SK-N-SH treated with all-trans-retinoic acid at 6 μM for 48 hours (cell line): ENCODE measurements at regions not wholly inside any gene's neighbourhood (a gene's known extent, or its start where the extent isn't known, plus 50 kb on each side); places are given as distances from the start of the nearest gene placed in this dataset.

Source experiments
- ESRRG ChIP-seq: fragments of 250-450 bp; sonication (Bioruptor Pico); IDR thresholded peaks from 2 replicates; pipeline ENCODE4 v1.6.1; 2021; ENCODE audit warnings: mild to moderate bottlenecking
- TF ChIP-seq, protein P1 (sequence below): fragments of 250-450 bp; sonication (Bioruptor Pico); IDR thresholded peaks from 2 replicates; pipeline ENCODE4 v1.5.1; 2021; ENCODE audit warnings: mild to moderate bottlenecking, moderate library complexity

DNA sequence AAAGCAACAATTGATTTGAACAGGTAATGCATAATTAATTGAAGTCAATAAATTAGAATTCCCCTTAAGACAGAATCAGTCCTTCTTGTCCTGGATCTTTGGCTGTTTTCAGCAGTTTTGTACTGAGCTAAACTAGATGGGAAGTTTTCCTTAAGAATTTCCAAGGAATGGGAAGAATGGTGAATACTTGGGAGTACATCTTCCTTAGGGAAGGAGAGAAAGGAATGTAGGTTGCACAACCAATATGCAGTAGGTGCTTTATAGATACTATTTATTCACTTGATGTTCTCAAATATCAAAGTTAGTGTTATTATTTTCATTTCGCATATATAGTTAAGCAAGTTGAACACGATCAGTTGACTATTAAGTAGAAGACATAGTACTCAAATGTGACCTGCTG, 183.5 kb upstream of the MAP1B start:
- TF ChIP-seq, protein P1, sequence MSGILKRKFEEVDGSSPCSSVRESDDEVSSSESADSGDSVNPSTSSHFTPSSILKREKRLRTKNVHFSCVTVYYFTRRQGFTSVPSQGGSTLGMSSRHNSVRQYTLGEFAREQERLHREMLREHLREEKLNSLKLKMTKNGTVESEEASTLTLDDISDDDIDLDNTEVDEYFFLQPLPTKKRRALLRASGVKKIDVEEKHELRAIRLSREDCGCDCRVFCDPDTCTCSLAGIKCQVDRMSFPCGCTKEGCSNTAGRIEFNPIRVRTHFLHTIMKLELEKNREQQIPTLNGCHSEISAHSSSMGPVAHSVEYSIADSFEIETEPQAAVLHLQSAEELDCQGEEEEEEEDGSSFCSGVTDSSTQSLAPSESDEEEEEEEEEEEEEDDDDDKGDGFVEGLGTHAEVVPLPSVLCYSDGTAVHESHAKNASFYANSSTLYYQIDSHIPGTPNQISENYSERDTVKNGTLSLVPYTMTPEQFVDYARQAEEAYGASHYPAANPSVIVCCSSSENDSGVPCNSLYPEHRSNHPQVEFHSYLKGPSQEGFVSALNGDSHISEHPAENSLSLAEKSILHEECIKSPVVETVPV (CRISPR knock-in tag) = no peak
- TF ChIP-seq ESRRG (CRISPR knock-in tag) = no peak
